Fibroblast of lung (primary cell): ENCODE measurements at regions not wholly inside any gene's neighbourhood (a gene's known extent, or its start where the extent isn't known, plus 50 kb on each side); places are given as distances from the start of the nearest gene placed in this dataset.

Experiments
- DNase-seq, 2 donors: peaks; one replicate each; pipeline versions ENCODE4 v3.0.0 to v3.0.0-alpha.2; 2010; ENCODE audit warnings: low read depth in 2 of 2
- H2AFZ ChIP-seq: 2 replicates; pipeline ENCODE4 v1.5.1; 2012; ENCODE audit warnings: low read length, control low read depth, inconsistent platforms
- H3K27ac ChIP-seq: 2 replicates; pipeline ENCODE4 v1.5.1; 2011; ENCODE audit warnings: low read length, control low read depth; ENCODE audit not compliant: insufficient read depth
- H3K27me3 ChIP-seq: 2 replicates; pipeline ENCODE4 v1.5.1; 2011; ENCODE audit warnings: mild to moderate bottlenecking, low read length; ENCODE audit not compliant: control insufficient read depth, insufficient read depth
- H3K36me3 ChIP-seq: 2 replicates; pipeline ENCODE4 v1.5.1; 2011; ENCODE audit warnings: low read length; ENCODE audit not compliant: control insufficient read depth, insufficient read depth
- H3K4me1 ChIP-seq: 2 replicates; pipeline ENCODE4 v1.5.1; 2011; ENCODE audit warnings: low read length; ENCODE audit not compliant: control insufficient read depth, insufficient read depth; ENCODE audit errors: extremely low read depth
- H3K4me2 ChIP-seq: 2 replicates; pipeline ENCODE4 v1.5.1; 2011; ENCODE audit warnings: low read length, control low read depth; ENCODE audit not compliant: insufficient read depth; ENCODE audit errors: extremely low read depth
- H3K4me3 ChIP-seq, 4 experiments: fragments of 200-600 bp in 1 of 4; sonication (generic) in 1 of 4; replicated peaks in 1 of 4; 2 replicates each; pipeline ENCODE4 v1.5.1; 2011 to 2016; ENCODE audit warnings: low read length in 4 of 4, low read depth in 3 of 4, mild to moderate bottlenecking in 3 of 4, control low read depth in 2 of 4, inconsistent platforms in 1 of 4, mixed read lengths in 1 of 4; ENCODE audit not compliant: insufficient read depth in 1 of 4; ENCODE audit errors: control extremely low read depth in 1 of 4
- H3K79me2 ChIP-seq: 2 replicates; pipeline ENCODE4 v1.5.1; 2012; ENCODE audit warnings: mild to moderate bottlenecking, low read length, inconsistent platforms; ENCODE audit not compliant: control insufficient read depth, insufficient read depth
- H3K9ac ChIP-seq: 2 replicates; pipeline ENCODE4 v1.5.1; 2011; ENCODE audit warnings: mild to moderate bottlenecking, low read length, control low read depth; ENCODE audit not compliant: insufficient read depth
- H3K9me3 ChIP-seq: 2 replicates; pipeline ENCODE4 v1.5.1; 2012; ENCODE audit warnings: low read depth, low read length; ENCODE audit not compliant: control insufficient read depth, insufficient read depth
- H4K20me1 ChIP-seq: 2 replicates; pipeline ENCODE4 v1.5.1; 2011; ENCODE audit warnings: low read length; ENCODE audit not compliant: control insufficient read depth, insufficient read depth; ENCODE audit errors: extremely low read depth
- EZH2 ChIP-seq: IDR thresholded peaks from 2 replicates; pipeline ENCODE4 v1.5.1; 2012; ENCODE audit warnings: low read length, control low read depth, mild to moderate bottlenecking; ENCODE audit errors: missing control alignments
- TF ChIP-seq, protein P1 (sequence below), 2 donors: IDR thresholded peaks in 1 of 2; conservative IDR thresholded peaks in 1 of 2; 1 replicate in 1 of 2; 2 replicates in 1 of 2; pipeline ENCODE4 v1.5.1; 2011 to 2012; ENCODE audit warnings: low read length in 2 of 2, control low read depth in 1 of 2, inconsistent platforms in 1 of 2, low read depth in 1 of 2, mild to moderate bottlenecking in 1 of 2

DNA sequence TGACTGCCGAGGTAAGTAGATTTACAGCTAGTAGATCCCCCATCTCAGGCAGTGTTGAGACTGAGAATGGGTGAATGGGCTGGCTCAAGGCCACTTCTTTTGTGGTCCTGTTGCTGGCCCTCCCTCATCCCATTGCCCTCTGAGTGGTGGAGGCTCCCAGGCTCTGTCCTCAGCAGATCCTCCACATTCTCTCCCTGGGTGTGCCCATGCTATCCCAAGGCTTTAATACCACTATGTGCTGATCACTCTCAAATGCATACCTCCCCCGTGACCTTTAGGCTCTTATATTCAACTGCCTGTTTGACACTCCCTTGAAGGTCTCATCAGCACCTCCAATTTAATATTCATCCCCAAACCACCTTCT, 271.8 kb downstream of the GLI2 start:
- no peaks in the 10 kb centered on the region for H3K4me1 ChIP-seq
- H2AFZ ChIP-seq, result no peak overlapping the region
- no peak overlapping the region for H3K4me2 ChIP-seq
- H3K9ac ChIP-seq, result no peak overlapping the region
- H3K9me3 ChIP-seq, result no peaks in the 10 kb centered on the region
- H3K36me3 ChIP-seq, result no peaks in the 10 kb centered on the region
- no peaks in the 10 kb centered on the region for H4K20me1 ChIP-seq
- no peak overlapping the region for H3K4me3 ChIP-seq
- H3K27me3 ChIP-seq, result no peaks in the 10 kb centered on the region
- DNase-seq, result no peak
- TF ChIP-seq, protein P1, sequence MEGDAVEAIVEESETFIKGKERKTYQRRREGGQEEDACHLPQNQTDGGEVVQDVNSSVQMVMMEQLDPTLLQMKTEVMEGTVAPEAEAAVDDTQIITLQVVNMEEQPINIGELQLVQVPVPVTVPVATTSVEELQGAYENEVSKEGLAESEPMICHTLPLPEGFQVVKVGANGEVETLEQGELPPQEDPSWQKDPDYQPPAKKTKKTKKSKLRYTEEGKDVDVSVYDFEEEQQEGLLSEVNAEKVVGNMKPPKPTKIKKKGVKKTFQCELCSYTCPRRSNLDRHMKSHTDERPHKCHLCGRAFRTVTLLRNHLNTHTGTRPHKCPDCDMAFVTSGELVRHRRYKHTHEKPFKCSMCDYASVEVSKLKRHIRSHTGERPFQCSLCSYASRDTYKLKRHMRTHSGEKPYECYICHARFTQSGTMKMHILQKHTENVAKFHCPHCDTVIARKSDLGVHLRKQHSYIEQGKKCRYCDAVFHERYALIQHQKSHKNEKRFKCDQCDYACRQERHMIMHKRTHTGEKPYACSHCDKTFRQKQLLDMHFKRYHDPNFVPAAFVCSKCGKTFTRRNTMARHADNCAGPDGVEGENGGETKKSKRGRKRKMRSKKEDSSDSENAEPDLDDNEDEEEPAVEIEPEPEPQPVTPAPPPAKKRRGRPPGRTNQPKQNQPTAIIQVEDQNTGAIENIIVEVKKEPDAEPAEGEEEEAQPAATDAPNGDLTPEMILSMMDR (conservative IDR thresholded peaks at IDR 0.05 in 1 of 2, IDR thresholded peaks at IDR 0.05 in 1 of 2; ENCODE audit: low read depth in 1 of 2, low read length in 2 of 2), result no peak
- TF ChIP-seq EZH2, result no peak
- no peaks in the 10 kb centered on the region for H3K79me2 ChIP-seq
- no peak overlapping the region for H3K27ac ChIP-seq

DNA sequence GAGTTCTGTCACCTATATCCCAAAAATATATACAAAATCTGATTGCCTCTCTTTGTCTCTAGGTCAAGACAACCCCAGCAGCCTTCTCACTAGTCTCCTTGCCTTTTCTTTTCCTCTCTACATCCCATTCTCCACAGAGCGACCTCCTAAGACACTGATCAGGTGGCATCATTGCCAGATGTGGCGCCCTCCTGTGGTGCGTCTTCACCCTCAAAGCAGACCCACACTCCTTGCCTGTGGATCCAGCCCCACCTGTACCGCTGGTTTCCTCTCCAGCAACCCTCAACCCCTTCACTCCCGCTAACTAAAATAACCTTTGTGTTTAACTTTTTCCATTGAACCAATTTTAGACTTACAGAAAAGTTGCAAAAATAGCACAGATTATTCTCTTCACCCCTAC, 273.3 kb downstream of the GLI2 start:
- Histone ChIP-seq H3K4me1 (no peaks in the 10 kb centered on the region), H3K27ac (no peak overlapping the region), H3K36me3 (no peaks in the 10 kb centered on the region), H3K27me3 (no peaks in the 10 kb centered on the region), H3K4me3 (no peak overlapping the region), H3K9ac (no peak overlapping the region), H3K9me3 (no peaks in the 10 kb centered on the region), H3K4me2 (no peak overlapping the region), H3K79me2 (no peaks in the 10 kb centered on the region), H2AFZ (no peak overlapping the region), H4K20me1 (no peaks in the 10 kb centered on the region)
- DNase-seq, result peak in 1 of 2 donors; percentile 5
- no peak for TF ChIP-seq EZH2
- TF ChIP-seq, protein P1 (conservative IDR thresholded peaks at IDR 0.05 in 1 of 2, IDR thresholded peaks at IDR 0.05 in 1 of 2; ENCODE audit: low read depth in 1 of 2, low read length in 2 of 2), result peak in 1 of 2 donors; percentile 37

DNA sequence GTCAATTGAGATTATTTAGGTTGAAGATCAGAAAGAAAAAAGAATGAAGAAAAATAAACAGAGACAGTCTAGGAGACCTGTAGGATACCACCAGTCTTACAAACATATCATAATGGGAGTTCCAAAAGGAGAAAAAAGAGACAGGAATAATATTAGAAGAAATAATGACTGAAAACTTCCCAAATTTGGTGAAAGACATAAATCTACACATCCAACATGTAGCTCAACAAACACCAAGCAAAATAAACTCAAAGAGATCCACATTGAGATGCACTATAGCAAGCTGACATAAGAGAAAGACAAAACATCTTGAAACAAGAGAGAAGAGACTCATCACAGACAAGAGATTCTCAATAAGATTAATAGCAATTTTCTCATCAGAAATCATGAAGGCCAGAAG, 274.0 kb downstream of the TFCP2L1 start:
- no peak overlapping the region for H3K27ac ChIP-seq
- H3K9me3 ChIP-seq, result no peaks in the 10 kb centered on the region
- H3K9ac ChIP-seq, result no peak overlapping the region
- no peak overlapping the region for H2AFZ ChIP-seq
- no peak overlapping the region for H3K4me3 ChIP-seq
- H3K36me3 ChIP-seq, result no peaks in the 10 kb centered on the region
- no peaks in the 10 kb centered on the region for H3K27me3 ChIP-seq
- no peak for TF ChIP-seq EZH2
- TF ChIP-seq, protein P1 (conservative IDR thresholded peaks at IDR 0.05 in 1 of 2, IDR thresholded peaks at IDR 0.05 in 1 of 2; ENCODE audit: low read depth in 1 of 2, low read length in 2 of 2), result no peak
- no peak for DNase-seq
- no peaks in the 10 kb centered on the region for H4K20me1 ChIP-seq
- no peak overlapping the region for H3K4me2 ChIP-seq
- H3K79me2 ChIP-seq, result no peaks in the 10 kb centered on the region
- no peaks in the 10 kb centered on the region for H3K4me1 ChIP-seq
